ENCODE measurements at regions not wholly inside any gene's neighbourhood (a gene's known extent, or its start where the extent isn't known, plus 50 kb on each side); places are given as distances from the start of the nearest gene placed in this dataset.

DNA sequence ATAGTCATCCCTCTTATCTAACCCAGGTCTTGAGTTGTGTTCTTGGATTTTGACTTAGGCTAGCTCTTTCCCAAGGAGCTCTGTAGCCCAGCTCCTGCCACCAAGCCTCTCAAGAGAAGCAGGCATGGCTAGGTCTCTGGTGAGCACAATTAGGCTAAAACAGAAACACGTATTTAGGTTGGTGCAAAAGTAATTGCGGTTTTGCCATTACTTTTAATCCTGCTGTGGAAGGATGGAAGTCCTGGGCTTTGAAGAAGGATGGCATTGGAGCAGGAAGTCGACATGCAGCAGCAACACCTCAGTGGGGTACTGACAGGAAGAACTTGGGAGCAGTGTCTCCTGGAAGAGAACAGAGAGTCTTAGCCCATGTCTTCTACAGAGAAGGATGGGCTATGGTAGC, 80.0 kb upstream of the CCDC190 start:
- no peaks in the 10 kb centered on the region for H3K9me3 ChIP-seq
- no peak overlapping the region for H3K4me3 ChIP-seq
- ATAC-seq (no peak), DNase-seq (no peak)
- no peaks in the 10 kb centered on the region for H3K27me3 ChIP-seq (ENCODE audit: low read depth)
- TF ChIP-seq, protein P1, sequence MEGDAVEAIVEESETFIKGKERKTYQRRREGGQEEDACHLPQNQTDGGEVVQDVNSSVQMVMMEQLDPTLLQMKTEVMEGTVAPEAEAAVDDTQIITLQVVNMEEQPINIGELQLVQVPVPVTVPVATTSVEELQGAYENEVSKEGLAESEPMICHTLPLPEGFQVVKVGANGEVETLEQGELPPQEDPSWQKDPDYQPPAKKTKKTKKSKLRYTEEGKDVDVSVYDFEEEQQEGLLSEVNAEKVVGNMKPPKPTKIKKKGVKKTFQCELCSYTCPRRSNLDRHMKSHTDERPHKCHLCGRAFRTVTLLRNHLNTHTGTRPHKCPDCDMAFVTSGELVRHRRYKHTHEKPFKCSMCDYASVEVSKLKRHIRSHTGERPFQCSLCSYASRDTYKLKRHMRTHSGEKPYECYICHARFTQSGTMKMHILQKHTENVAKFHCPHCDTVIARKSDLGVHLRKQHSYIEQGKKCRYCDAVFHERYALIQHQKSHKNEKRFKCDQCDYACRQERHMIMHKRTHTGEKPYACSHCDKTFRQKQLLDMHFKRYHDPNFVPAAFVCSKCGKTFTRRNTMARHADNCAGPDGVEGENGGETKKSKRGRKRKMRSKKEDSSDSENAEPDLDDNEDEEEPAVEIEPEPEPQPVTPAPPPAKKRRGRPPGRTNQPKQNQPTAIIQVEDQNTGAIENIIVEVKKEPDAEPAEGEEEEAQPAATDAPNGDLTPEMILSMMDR (IDR thresholded peaks at IDR 0.05) = no peak
- no peaks in the 10 kb centered on the region for H3K4me1 ChIP-seq
- no peaks in the 10 kb centered on the region for H3K36me3 ChIP-seq
- H3K27ac ChIP-seq = no peak overlapping the region
- intact Hi-C loops (cut with DNase I) = no loop called here

DNA sequence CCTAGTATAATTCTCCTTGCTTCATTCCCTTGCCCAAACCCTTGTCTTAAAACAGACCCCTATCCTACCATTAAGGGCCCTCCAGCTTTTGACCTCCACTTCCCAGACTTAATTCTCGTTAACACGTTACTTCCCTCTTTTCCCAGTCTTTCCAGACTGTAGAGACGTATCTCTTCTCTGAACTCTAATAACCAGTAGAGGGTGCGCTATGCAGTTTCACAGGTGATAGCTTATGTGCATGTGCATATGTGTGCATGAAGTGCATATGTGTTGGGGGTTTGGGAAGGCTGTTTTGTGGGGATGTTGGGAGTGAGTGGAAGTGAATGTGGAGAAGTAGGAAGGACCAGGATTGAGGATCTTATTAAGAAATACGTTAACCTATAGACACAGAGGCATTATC, 78.1 kb upstream of the CCDC190 start:
- H3K9me3 ChIP-seq = no peaks in the 10 kb centered on the region
- H3K27me3 ChIP-seq (ENCODE audit: low read depth) = no peaks in the 10 kb centered on the region
- TF ChIP-seq, protein P1 (IDR thresholded peaks at IDR 0.05) = no peak
- H3K36me3 ChIP-seq = no peaks in the 10 kb centered on the region
- ATAC-seq = no peak
- no peaks in the 10 kb centered on the region for H3K4me1 ChIP-seq
- DNase-seq = no peak
- no peak overlapping the region for H3K27ac ChIP-seq
- intact Hi-C loops (cut with DNase I) = no loop called here
- H3K4me3 ChIP-seq = no peak overlapping the region

DNA sequence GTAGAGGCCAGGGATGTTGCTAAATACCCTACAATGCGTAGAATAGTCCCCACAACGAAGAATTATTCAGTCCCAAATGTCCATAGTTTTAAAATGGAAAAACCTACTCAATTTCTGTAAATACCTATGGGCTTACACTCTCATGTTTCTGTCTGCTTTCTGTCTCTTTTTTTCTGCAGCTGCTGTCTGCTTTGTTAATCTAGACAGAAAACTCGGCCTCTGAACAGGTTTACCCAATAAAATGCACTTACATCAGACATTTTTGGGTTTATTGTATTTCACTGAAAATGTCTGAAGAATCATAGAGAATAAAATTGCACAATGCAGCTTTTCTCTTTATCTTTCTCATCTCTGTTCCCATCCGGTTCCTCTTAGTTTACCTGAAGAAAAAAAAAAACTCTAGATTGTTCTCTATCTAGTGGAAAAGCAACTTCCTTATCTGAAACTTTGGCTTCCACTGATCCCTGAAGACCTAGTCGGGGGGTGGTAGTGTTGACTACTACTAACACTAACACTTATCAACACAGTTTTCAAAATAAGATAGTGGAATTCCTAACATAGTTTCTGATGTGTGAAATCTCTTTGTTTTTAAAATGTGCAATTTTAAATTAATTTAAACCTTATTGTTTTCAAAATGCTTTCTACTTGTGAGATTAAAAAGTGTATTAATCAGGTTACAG, 76.9 kb upstream of the CCDC190 start:
- Histone ChIP-seq H3K27me3 (ENCODE audit: low read depth) (no peaks in the 10 kb centered on the region), H3K4me3 (no peak overlapping the region), H3K4me1 (no peaks in the 10 kb centered on the region), H3K27ac (no peak overlapping the region), H3K9me3 (no peaks in the 10 kb centered on the region), H3K36me3 (no peaks in the 10 kb centered on the region)
- intact Hi-C loops (cut with DNase I) = no loop called here
- DNase-seq (no peak), ATAC-seq (no peak)
- TF ChIP-seq, protein P1 (IDR thresholded peaks at IDR 0.05) = no peak

DNA sequence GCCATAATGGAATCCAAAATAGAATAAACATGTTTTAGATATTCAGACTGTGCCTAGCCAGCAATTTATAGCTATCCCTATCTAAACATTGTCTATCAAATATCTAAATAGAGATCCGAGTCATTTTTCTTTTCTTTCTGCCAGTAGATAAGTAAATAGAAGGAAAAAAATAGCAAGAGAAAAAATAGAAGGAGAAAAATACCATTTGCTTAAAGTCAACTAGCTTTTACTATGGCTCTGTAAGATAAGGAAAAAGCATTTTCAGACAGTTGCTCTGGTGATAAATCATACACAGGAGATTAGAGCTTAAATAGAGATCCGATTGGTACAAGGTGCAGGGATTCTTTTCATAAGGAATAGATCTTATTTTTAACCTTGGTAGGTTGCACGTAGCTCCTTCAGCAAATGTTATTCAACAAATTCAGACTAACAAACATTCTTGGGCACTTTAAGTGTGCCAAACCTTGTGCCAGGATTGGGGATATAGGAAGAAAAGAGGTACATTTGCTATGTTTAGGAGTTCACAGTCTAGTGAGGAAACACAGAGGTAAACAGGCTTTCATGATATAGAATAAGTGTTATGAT, 70.1 kb upstream of the CCDC190 start:
- ATAC-seq (no peak), DNase-seq (no peak)
- H3K4me3 ChIP-seq = no peak overlapping the region
- no peaks in the 10 kb centered on the region for H3K4me1 ChIP-seq
- no peaks in the 10 kb centered on the region for H3K9me3 ChIP-seq
- intact Hi-C loops (cut with DNase I) = no loop called here
- no peaks in the 10 kb centered on the region for H3K27me3 ChIP-seq (ENCODE audit: low read depth)
- TF ChIP-seq, protein P1 (IDR thresholded peaks at IDR 0.05) = no peak
- no peak overlapping the region for H3K27ac ChIP-seq
- H3K36me3 ChIP-seq = no peaks in the 10 kb centered on the region

DNA sequence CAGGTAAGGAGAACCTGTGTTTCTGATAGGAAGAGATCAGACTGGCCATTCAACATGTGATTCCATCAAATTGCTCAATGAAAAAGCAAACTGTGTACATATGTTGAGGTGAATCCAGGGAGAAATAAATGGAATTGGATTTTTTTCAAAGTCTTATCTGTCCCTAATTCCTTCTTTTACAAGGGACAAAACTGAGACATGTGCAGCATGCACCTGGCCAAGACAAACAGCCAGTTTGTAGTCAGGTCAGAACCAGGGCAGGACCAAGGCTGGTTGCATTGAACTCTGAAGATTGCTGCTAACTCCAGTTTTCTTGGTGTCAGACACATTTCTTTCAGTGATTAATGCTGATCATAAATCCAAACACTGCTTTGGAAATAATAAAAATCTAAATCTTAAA, 69.6 kb upstream of the CCDC190 start:
- DNase-seq = no peak
- TF ChIP-seq, protein P1 (IDR thresholded peaks at IDR 0.05) = no peak
- Histone ChIP-seq H3K4me1 (no peaks in the 10 kb centered on the region), H3K27me3 (ENCODE audit: low read depth) (no peaks in the 10 kb centered on the region), H3K36me3 (no peaks in the 10 kb centered on the region), H3K4me3 (no peak overlapping the region), H3K9me3 (no peaks in the 10 kb centered on the region), H3K27ac (no peak overlapping the region)
- intact Hi-C loops (cut with DNase I) = no loop called here
- ATAC-seq = no peak
